Upper lobe of left lung (tissue), 6 donors: ENCODE measurements at regions not wholly inside any gene's neighbourhood (a gene's known extent, or its start where the extent isn't known, plus 50 kb on each side); places are given as distances from the start of the nearest gene placed in this dataset.

Source experiments
- ATAC-seq, 2 donors: fragments of 200-7000 bp; cut with Tn5 transposase; one replicate each; pipeline ENCODE4 v1.9.1; 2022; ENCODE audit warnings: mild to moderate bottlenecking in 2 of 2, moderate library complexity in 2 of 2; ENCODE audit not compliant: low FRiP score in 2 of 2
- DNase-seq, 2 donors: peaks; one replicate each; pipeline ENCODE4 v3.0.0-alpha.2; 2019 to 2020
- H3K27ac ChIP-seq, 4 donors: fragments of 200-600 bp; sonication (generic); one replicate each; pipeline ENCODE4 v1.5.1; 2016 to 2019
- H3K27me3 ChIP-seq, 4 donors: fragments of 200-600 bp; sonication (generic); one replicate each; pipeline ENCODE4 v1.5.1; 2017 to 2019
- H3K36me3 ChIP-seq, 4 donors: fragments of 200-600 bp; sonication (generic); one replicate each; pipeline ENCODE4 v1.5.1; 2016 to 2019
- H3K4me1 ChIP-seq, 4 donors: fragments of 200-600 bp; sonication (generic); one replicate each; pipeline ENCODE4 v1.5.1; 2018 to 2019
- H3K4me3 ChIP-seq, 4 donors: fragments of 200-600 bp; sonication (generic); one replicate each; pipeline ENCODE4 v1.5.1; 2017 to 2019; ENCODE audit warnings: mild to moderate bottlenecking in 2 of 4, moderate library complexity in 1 of 4
- H3K9me3 ChIP-seq, 4 donors: fragments of 200-600 bp; sonication (generic); one replicate each; pipeline ENCODE4 v1.5.1; 2018 to 2019
- CTCF ChIP-seq, 6 experiments: fragments of 450-650 bp in 4 of 6; fragments of 200-600 bp in 2 of 6; sonication (generic) in 2 of 6; IDR thresholded peaks; one replicate each; pipeline ENCODE4 v1.5.1; 2016 to 2019; ENCODE audit warnings: antibody characterized with exemption in 6 of 6
- EP300 ChIP-seq, 4 donors: sonication (generic); formaldehyde crosslinking; IDR thresholded peaks; one replicate each; pipeline ENCODE4 v1.5.1; 2017; ENCODE audit warnings: antibody characterized with exemption in 4 of 4, control low read depth in 2 of 4
- POLR2A ChIP-seq, 4 donors: fragments of 450-650 bp; IDR thresholded peaks; one replicate each; pipeline ENCODE4 v1.5.1; 2016 to 2017; ENCODE audit warnings: antibody characterized with exemption in 4 of 4, mild to moderate bottlenecking in 2 of 4
- POLR2AphosphoS5 ChIP-seq, 2 donors: sonication (generic); formaldehyde crosslinking; IDR thresholded peaks; one replicate each; pipeline ENCODE4 v1.5.1; 2017; ENCODE audit warnings: antibody characterized with exemption in 2 of 2
- WGBS, 2 donors: methylation state at CpG; one replicate each; pipeline ENCODE4 v1.1.5; 2017 to 2018; 5-methylcytosine and 5-hydroxymethylcytosine counted together
- donor health status: DM: no; HTN: no; CAD: no; lungs with moderate emphysema.
- donor health status: DM: no; HTN: yes; CAD: no; lungs with severe emphysema.

- no peak for TF ChIP-seq POLR2AphosphoS5 (IDR thresholded peaks at IDR 0.05)
- no peak for TF ChIP-seq EP300 (IDR thresholded peaks at IDR 0.05)
- no peak for TF ChIP-seq CTCF (IDR thresholded peaks at IDR 0.05)
- no peak for TF ChIP-seq POLR2A (IDR thresholded peaks at IDR 0.05)
- no peaks in the 10 kb centered on the region for H3K9me3 ChIP-seq
- no peak for DNase-seq
Observed at GRCh38 chr17:51423421-51424160, 163.2 kb downstream of the UTP18 start.

GRCh38 chr17:51425773-51426172, 165.4 kb downstream of the UTP18 start:
- no peak for TF ChIP-seq EP300 (IDR thresholded peaks at IDR 0.05)
- no peak for TF ChIP-seq POLR2AphosphoS5 (IDR thresholded peaks at IDR 0.05)
- no peak for TF ChIP-seq POLR2A (IDR thresholded peaks at IDR 0.05)
- no peak for TF ChIP-seq CTCF (IDR thresholded peaks at IDR 0.05)
- Histone ChIP-seq H3K4me1 (peaks cover 0 to 2% (median 0%) of the 10 kb centered on the region in 4 donors), H3K27me3 (no peaks in the 10 kb centered on the region), H3K4me3 (no peak overlapping the region), H3K9me3 (no peaks in the 10 kb centered on the region), H3K27ac (no peak overlapping the region), H3K36me3 (no peaks in the 10 kb centered on the region)
- WGBS, 2 donors = 61 to 74% methylated on average over 1 of the region's 1 CpG
- ATAC-seq (no peak), DNase-seq (no peak)

More at GRCh38 chr17:51423421-51424160, 163.2 kb downstream of the UTP18 start:
- ATAC-seq = no peak
- no peaks in the 10 kb centered on the region for H3K36me3 ChIP-seq
- H3K4me3 ChIP-seq = no peak overlapping the region
- no peaks in the 10 kb centered on the region for H3K27me3 ChIP-seq
- peaks cover 0 to 2% (median 0%) of the 10 kb centered on the region in 4 donors for H3K4me1 ChIP-seq
- no peak overlapping the region for H3K27ac ChIP-seq
- 71 to 73% methylated on average over 3 of the region's 3 CpGs for WGBS, 2 donors

- no peak overlapping the region for H3K27ac ChIP-seq
- 40 to 52% methylated on average over 7 of the region's 7 CpGs for WGBS, 2 donors
- DNase-seq (no peak), ATAC-seq (no peak)
- H3K36me3 ChIP-seq = no peaks in the 10 kb centered on the region
- H3K9me3 ChIP-seq = no peaks in the 10 kb centered on the region
- TF ChIP-seq CTCF (IDR thresholded peaks at IDR 0.05) (no peak), POLR2AphosphoS5 (IDR thresholded peaks at IDR 0.05) (no peak), EP300 (IDR thresholded peaks at IDR 0.05) (no peak), POLR2A (IDR thresholded peaks at IDR 0.05) (no peak)
- no peaks in the 10 kb centered on the region for H3K27me3 ChIP-seq
- no peak overlapping the region for H3K4me3 ChIP-seq
- H3K4me1 ChIP-seq = peaks cover 0 to 2% (median 0%) of the 10 kb centered on the region in 4 donors
Observed at GRCh38 chr17:51427323-51427811, 167.0 kb downstream of the UTP18 start.

GRCh38 chr17:51427856-51428255, 167.5 kb downstream of the UTP18 start:
- ATAC-seq (no peak), DNase-seq (no peak)
- Histone ChIP-seq H3K4me1 (peaks cover 0 to 2% (median 0%) of the 10 kb centered on the region in 4 donors), H3K27ac (no peak overlapping the region), H3K9me3 (no peaks in the 10 kb centered on the region), H3K36me3 (no peaks in the 10 kb centered on the region), H3K27me3 (no peaks in the 10 kb centered on the region), H3K4me3 (no peak overlapping the region)
- TF ChIP-seq POLR2A (IDR thresholded peaks at IDR 0.05) = no peak
- TF ChIP-seq POLR2AphosphoS5 (IDR thresholded peaks at IDR 0.05) = no peak
- TF ChIP-seq EP300 (IDR thresholded peaks at IDR 0.05) = no peak
- TF ChIP-seq CTCF (IDR thresholded peaks at IDR 0.05) = no peak
- WGBS, 2 donors = 15 to 35% methylated on average over 4 of the region's 4 CpGs
